Suprapubic skin (tissue), 4 donors: ENCODE measurements at regions not wholly inside any gene's neighbourhood (a gene's known extent, or its start where the extent isn't known, plus 50 kb on each side); places are given as distances from the start of the nearest gene placed in this dataset.

Source experiments
- DNase-seq, 2 donors: peaks; one replicate each; pipeline ENCODE4 v3.0.0-alpha.2; 2019; ENCODE audit warnings: low spot score in 2 of 2
- H3K27ac ChIP-seq: fragments of 200-600 bp; sonication (generic); one replicate; pipeline ENCODE4 v1.5.1; 2019
- H3K27me3 ChIP-seq: fragments of 200-600 bp; sonication (generic); one replicate; pipeline ENCODE4 v1.5.1; 2019
- H3K36me3 ChIP-seq: fragments of 200-600 bp; sonication (generic); one replicate; pipeline ENCODE4 v1.5.1; 2019
- H3K4me1 ChIP-seq: fragments of 200-600 bp; sonication (generic); one replicate; pipeline ENCODE4 v1.5.1; 2019
- H3K4me3 ChIP-seq: fragments of 200-600 bp; sonication (generic); one replicate; pipeline ENCODE4 v1.5.1; 2019; ENCODE audit warnings: mild to moderate bottlenecking
- H3K9me3 ChIP-seq: fragments of 200-600 bp; sonication (generic); one replicate; pipeline ENCODE4 v1.5.1; 2019
- EP300 ChIP-seq: sonication (generic); formaldehyde crosslinking; IDR thresholded peaks from one replicate; pipeline ENCODE4 v1.6.1; 2017; ENCODE audit warnings: antibody characterized with exemption
- POLR2A ChIP-seq, 2 donors: fragments of 450-650 bp; IDR thresholded peaks; one replicate each; pipeline ENCODE4 v1.6.1; 2017; ENCODE audit warnings: antibody characterized with exemption in 2 of 2, mild to moderate bottlenecking in 2 of 2, moderate library complexity in 2 of 2
- POLR2AphosphoS5 ChIP-seq, 3 donors: sonication (generic); formaldehyde crosslinking; IDR thresholded peaks; one replicate each; pipeline ENCODE4 v1.6.1; 2017; ENCODE audit warnings: antibody characterized with exemption in 3 of 3
- WGBS: methylation state at CpG from one replicate; pipeline ENCODE4 v1.1.5; 2018; 5-methylcytosine and 5-hydroxymethylcytosine counted together
- TF ChIP-seq, protein P1 (sequence below), 2 donors: fragments of 200-600 bp in 1 of 2; fragments of 450-650 bp in 1 of 2; sonication (generic) in 1 of 2; IDR thresholded peaks; one replicate each; pipeline ENCODE4 v1.5.1; 2016 to 2019; ENCODE audit warnings: antibody characterized with exemption in 2 of 2, mild to moderate bottlenecking in 1 of 2, moderate library complexity in 1 of 2

DNA sequence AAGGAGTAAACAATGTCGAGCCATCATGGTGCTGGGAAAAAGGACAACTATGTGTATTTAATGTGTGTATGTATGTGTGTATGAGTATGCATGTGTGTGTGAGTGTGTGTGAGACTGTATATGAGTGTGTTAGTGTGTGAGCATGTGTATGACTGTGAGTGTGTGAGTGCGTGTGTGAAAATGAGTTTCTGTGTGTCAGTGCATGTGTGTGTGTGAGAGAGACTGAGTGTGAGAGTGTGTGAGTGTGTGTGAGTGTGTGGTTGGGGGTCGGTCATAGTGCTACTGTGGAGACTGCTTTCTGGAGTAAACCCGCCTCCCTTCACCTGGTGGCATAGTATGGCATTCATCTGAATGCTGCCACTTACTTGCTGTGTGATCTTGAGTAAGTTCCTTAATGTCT, 567.4 kb downstream of the FGF9 start:
- WGBS, result 94% methylated on average over 4 of the region's 4 CpGs
- Histone ChIP-seq H3K27me3 (no peaks in the 10 kb centered on the region), H3K4me1 (no peaks in the 10 kb centered on the region), H3K9me3 (no peaks in the 10 kb centered on the region), H3K27ac (no peak overlapping the region), H3K4me3 (no peak overlapping the region), H3K36me3 (no peaks in the 10 kb centered on the region)
- TF ChIP-seq, protein P1, sequence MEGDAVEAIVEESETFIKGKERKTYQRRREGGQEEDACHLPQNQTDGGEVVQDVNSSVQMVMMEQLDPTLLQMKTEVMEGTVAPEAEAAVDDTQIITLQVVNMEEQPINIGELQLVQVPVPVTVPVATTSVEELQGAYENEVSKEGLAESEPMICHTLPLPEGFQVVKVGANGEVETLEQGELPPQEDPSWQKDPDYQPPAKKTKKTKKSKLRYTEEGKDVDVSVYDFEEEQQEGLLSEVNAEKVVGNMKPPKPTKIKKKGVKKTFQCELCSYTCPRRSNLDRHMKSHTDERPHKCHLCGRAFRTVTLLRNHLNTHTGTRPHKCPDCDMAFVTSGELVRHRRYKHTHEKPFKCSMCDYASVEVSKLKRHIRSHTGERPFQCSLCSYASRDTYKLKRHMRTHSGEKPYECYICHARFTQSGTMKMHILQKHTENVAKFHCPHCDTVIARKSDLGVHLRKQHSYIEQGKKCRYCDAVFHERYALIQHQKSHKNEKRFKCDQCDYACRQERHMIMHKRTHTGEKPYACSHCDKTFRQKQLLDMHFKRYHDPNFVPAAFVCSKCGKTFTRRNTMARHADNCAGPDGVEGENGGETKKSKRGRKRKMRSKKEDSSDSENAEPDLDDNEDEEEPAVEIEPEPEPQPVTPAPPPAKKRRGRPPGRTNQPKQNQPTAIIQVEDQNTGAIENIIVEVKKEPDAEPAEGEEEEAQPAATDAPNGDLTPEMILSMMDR (IDR thresholded peaks at IDR 0.05), result no peak
- no peak for TF ChIP-seq EP300
- no peak for TF ChIP-seq POLR2A (IDR thresholded peaks at IDR 0.05)
- TF ChIP-seq POLR2AphosphoS5 (IDR thresholded peaks at IDR 0.05), result no peak
- no peak for DNase-seq

DNA sequence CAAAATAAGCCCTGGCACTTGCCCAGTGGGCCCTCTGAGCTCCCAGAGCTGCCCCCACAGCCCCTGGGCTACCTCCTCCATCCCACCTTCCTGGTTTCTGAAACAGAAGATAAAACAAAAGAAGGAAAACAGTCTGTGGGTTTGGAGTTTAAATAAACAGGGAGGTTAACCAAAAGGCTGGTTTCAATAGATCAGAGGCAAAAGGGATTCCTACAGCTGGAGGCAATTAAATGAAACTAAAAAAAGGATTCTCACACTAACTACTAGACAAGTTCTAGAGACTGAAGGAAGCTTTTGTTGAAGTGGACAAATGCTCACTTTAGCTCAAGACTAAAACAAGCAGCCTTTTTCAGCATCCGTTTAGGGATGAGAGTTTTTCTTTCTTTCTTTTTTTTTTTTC, 569.8 kb downstream of the FGF9 start:
- Histone ChIP-seq H3K4me3 (no peak overlapping the region), H3K27me3 (no peaks in the 10 kb centered on the region), H3K4me1 (no peaks in the 10 kb centered on the region), H3K27ac (no peak overlapping the region), H3K36me3 (no peaks in the 10 kb centered on the region), H3K9me3 (no peaks in the 10 kb centered on the region)
- TF ChIP-seq POLR2A (IDR thresholded peaks at IDR 0.05), result no peak
- no peak for TF ChIP-seq EP300
- TF ChIP-seq, protein P1 (IDR thresholded peaks at IDR 0.05), result no peak
- no peak for TF ChIP-seq POLR2AphosphoS5 (IDR thresholded peaks at IDR 0.05)
- 43% methylated on average over 1 of the region's 1 CpG for WGBS
- no peak for DNase-seq

DNA sequence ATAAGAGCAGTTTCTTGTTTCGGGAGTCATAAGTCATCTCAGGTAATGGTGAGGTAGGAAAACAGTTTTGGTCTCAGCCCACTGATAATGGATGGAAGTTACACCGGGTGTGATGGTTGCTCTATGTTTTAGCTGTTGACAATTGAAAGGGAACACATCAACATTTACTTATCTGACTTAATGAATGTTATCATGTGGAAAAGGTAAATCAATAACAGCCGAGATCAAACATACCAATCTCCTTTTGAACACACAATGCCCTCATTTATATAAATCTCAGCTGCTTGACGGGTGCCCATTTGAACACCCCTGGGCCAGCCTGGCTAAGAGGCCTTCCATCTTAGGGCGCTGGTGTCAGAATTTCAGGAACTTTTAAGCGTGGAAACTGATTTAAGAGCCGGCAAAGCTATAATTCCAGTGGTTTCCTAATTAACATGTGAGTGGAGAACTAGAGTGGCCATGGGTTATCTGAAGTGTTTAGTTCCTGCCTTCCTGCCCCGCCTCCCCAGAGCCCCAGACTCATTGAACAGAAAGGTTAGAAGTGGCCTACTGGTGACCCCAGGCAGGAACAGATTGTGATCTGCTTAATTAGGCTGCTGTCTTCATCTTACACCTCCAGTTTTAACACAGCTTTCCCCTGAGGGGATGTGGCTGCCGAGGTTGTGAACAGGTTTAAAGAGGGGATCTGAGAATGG, 572.7 kb downstream of the FGF9 start:
- DNase-seq, result no peak
- Histone ChIP-seq H3K36me3 (no peaks in the 10 kb centered on the region), H3K4me3 (no peak overlapping the region), H3K27ac (no peak overlapping the region), H3K27me3 (no peaks in the 10 kb centered on the region), H3K9me3 (no peaks in the 10 kb centered on the region), H3K4me1 (no peaks in the 10 kb centered on the region)
- WGBS, result 75% methylated on average over 9 of the region's 9 CpGs
- no peak for TF ChIP-seq POLR2AphosphoS5 (IDR thresholded peaks at IDR 0.05)
- TF ChIP-seq POLR2A (IDR thresholded peaks at IDR 0.05), result no peak
- TF ChIP-seq EP300, result no peak
- TF ChIP-seq, protein P1 (IDR thresholded peaks at IDR 0.05), result no peak

DNA sequence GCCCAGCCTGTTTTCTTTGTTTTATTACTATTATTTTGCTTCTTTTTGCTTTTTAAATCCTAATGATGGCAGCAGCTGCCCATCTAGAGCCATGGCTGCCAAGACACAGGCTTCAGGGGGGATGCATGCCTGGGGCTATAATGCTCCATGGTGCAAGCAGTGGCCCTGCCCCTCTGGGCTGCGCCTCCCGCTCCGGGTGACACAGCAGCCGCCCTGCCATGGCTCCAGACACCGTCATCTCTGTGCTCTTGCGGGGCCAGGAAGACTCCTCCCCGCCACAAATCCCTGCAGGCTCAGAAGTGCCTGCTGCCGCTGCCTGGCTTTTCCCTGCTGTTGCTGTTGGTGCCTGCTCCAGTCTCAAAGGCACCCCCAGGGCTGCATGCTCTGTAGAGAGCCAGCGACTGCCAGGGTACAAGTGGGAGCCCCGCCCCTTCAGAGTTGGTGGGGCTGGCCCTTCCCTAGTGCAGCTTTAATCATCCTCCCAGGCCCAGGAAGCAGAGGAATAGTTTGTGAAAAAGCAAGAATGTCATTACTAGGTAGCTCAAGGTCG, 581.5 kb downstream of the FGF9 start:
- WGBS, result 76% methylated on average over 8 of the region's 11 CpGs
- no peaks in the 10 kb centered on the region for H3K9me3 ChIP-seq
- no peak overlapping the region for H3K4me3 ChIP-seq
- peaks cover 4% of the 10 kb centered on the region for H3K27me3 ChIP-seq
- H3K4me1 ChIP-seq, result no peaks in the 10 kb centered on the region
- DNase-seq, result no peak
- TF ChIP-seq EP300 (no peak), POLR2AphosphoS5 (IDR thresholded peaks at IDR 0.05) (no peak)
- H3K27ac ChIP-seq, result no peak overlapping the region
- H3K36me3 ChIP-seq, result no peaks in the 10 kb centered on the region

DNA sequence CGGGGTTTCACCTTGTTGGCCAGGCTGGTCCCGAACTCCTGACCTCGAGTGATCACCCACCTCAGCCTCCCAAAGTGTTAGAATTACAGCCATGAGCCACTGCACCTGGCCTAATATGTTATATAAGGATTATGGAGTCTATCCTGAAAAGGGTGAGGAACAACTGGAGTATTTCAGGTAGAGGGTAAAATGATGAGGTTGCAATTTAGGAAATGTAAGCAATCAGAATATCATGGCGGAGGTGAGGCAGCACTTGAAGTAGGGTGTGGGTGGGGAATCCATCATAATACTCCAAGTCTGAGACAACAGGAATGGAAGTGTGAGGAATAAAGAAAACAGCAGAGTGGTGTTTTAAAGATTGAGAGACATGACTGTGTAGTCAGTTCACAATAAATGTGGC, 582.2 kb downstream of the FGF9 start:
- TF ChIP-seq POLR2A (IDR thresholded peaks at IDR 0.05) (no peak), EP300 (no peak), POLR2AphosphoS5 (IDR thresholded peaks at IDR 0.05) (no peak)
- TF ChIP-seq, protein P1 (IDR thresholded peaks at IDR 0.05), result no peak
- H3K9me3 ChIP-seq, result no peaks in the 10 kb centered on the region
- H3K4me1 ChIP-seq, result no peaks in the 10 kb centered on the region
- H3K27ac ChIP-seq, result no peak overlapping the region
- H3K36me3 ChIP-seq, result no peaks in the 10 kb centered on the region
- 90% methylated on average over 4 of the region's 4 CpGs for WGBS
- no peak overlapping the region for H3K4me3 ChIP-seq
- H3K27me3 ChIP-seq, result peaks cover 4% of the 10 kb centered on the region
- no peak for DNase-seq
